Activated T-helper 17 cell treated with anti-CD3 and anti-CD28 coated beads, Interleukin-2, amount 50 U/mL, for 72 hours (primary cell): ENCODE measurements at regions not wholly inside any gene's neighbourhood (a gene's known extent, or its start where the extent isn't known, plus 50 kb on each side); places are given as distances from the start of the nearest gene placed in this dataset.

Source experiments
- ATAC-seq: fragments of 150-1000 bp; cut with Tn5 transposase; replicated peaks from 2 replicates; pipeline ENCODE4 v1.10.0; 2021; ENCODE audit warnings: mild to moderate bottlenecking, moderate library complexity
- H3K27ac Mint-ChIP-seq: one replicate; pipeline ENCODE4 v1.8.0; 2022; ENCODE audit warnings: mixed read lengths
- H3K27me3 Mint-ChIP-seq: one replicate; pipeline ENCODE4 v1.8.0; 2022; ENCODE audit warnings: mixed read lengths
- H3K36me3 Mint-ChIP-seq: one replicate; pipeline ENCODE4 v1.8.0; 2022; ENCODE audit warnings: low read depth, mild to moderate bottlenecking, mixed read lengths
- H3K4me1 Mint-ChIP-seq: one replicate; pipeline ENCODE4 v1.8.0; 2022; ENCODE audit warnings: mixed read lengths
- H3K4me3 Mint-ChIP-seq: one replicate; pipeline ENCODE4 v1.8.0; 2022; ENCODE audit warnings: mild to moderate bottlenecking, mixed read lengths
- H3K9me3 Mint-ChIP-seq: one replicate; pipeline ENCODE4 v1.8.0; 2022; ENCODE audit warnings: mixed read lengths

GRCh38 chr3:135690664-135691063, 274.9 kb upstream of the PPP2R3A start:
- Mint-ChIP-seq H3K27me3 (peaks cover 3% of the 10 kb centered on the region), H3K36me3 (no peaks in the 10 kb centered on the region), H3K4me3 (no peak overlapping the region), H3K9me3 (peaks cover 4% of the 10 kb centered on the region), H3K4me1 (no peaks in the 10 kb centered on the region), H3K27ac (no peak overlapping the region)
- ATAC-seq: no peak

GRCh38 chr3:135691240-135691639, 274.3 kb upstream of the PPP2R3A start:
- no peak overlapping the region for H3K4me3 Mint-ChIP-seq
- H3K27ac Mint-ChIP-seq: no peak overlapping the region
- H3K27me3 Mint-ChIP-seq: peaks cover 3% of the 10 kb centered on the region
- no peaks in the 10 kb centered on the region for H3K36me3 Mint-ChIP-seq
- H3K9me3 Mint-ChIP-seq: peaks cover 4% of the 10 kb centered on the region
- H3K4me1 Mint-ChIP-seq: no peaks in the 10 kb centered on the region
- no peak for ATAC-seq

GRCh38 chr3:135694142-135694541, 271.4 kb upstream of the PPP2R3A start:
- no peaks in the 10 kb centered on the region for H3K4me1 Mint-ChIP-seq
- ATAC-seq: no peak
- no peak overlapping the region for H3K27ac Mint-ChIP-seq
- no peaks in the 10 kb centered on the region for H3K9me3 Mint-ChIP-seq
- H3K36me3 Mint-ChIP-seq: no peaks in the 10 kb centered on the region
- H3K27me3 Mint-ChIP-seq: no peaks in the 10 kb centered on the region
- H3K4me3 Mint-ChIP-seq: no peak overlapping the region

GRCh38 chr3:135699741-135700140, 265.8 kb upstream of the PPP2R3A start:
- Mint-ChIP-seq H3K4me3 (no peak overlapping the region), H3K27me3 (no peaks in the 10 kb centered on the region), H3K36me3 (no peaks in the 10 kb centered on the region), H3K9me3 (no peaks in the 10 kb centered on the region), H3K4me1 (no peaks in the 10 kb centered on the region), H3K27ac (no peak overlapping the region)
- no peak for ATAC-seq

- Mint-ChIP-seq H3K4me3 (no peak overlapping the region), H3K9me3 (no peaks in the 10 kb centered on the region), H3K27me3 (no peaks in the 10 kb centered on the region), H3K36me3 (no peaks in the 10 kb centered on the region), H3K4me1 (no peaks in the 10 kb centered on the region), H3K27ac (no peak overlapping the region)
- ATAC-seq: no peak
These were observed 258.7 kb upstream of the PPP2R3A start for GRCh38 chr3:135706758-135707375.

GRCh38 chr3:135719449-135719848, 246.1 kb upstream of the PPP2R3A start:
- H3K36me3 Mint-ChIP-seq: no peaks in the 10 kb centered on the region
- no peak overlapping the region for H3K27ac Mint-ChIP-seq
- H3K4me3 Mint-ChIP-seq: no peak overlapping the region
- H3K27me3 Mint-ChIP-seq: no peaks in the 10 kb centered on the region
- no peak for ATAC-seq
- no peaks in the 10 kb centered on the region for H3K9me3 Mint-ChIP-seq
- H3K4me1 Mint-ChIP-seq: no peaks in the 10 kb centered on the region

GRCh38 chr3:135728007-135728721, 237.4 kb upstream of the PPP2R3A start:
- Mint-ChIP-seq H3K27ac (no peak overlapping the region), H3K27me3 (no peaks in the 10 kb centered on the region), H3K9me3 (peaks cover 29% of the 10 kb centered on the region), H3K36me3 (no peaks in the 10 kb centered on the region), H3K4me1 (no peaks in the 10 kb centered on the region), H3K4me3 (no peak overlapping the region)
- ATAC-seq: no peak

- Mint-ChIP-seq H3K36me3 (no peaks in the 10 kb centered on the region), H3K4me3 (no peak overlapping the region), H3K9me3 (peaks cover 27% of the 10 kb centered on the region), H3K27ac (no peak overlapping the region), H3K4me1 (no peaks in the 10 kb centered on the region), H3K27me3 (no peaks in the 10 kb centered on the region)
- ATAC-seq: no peak
These were observed 234.0 kb upstream of the PPP2R3A start for GRCh38 chr3:135731546-135731945.

- H3K36me3 Mint-ChIP-seq: no peaks in the 10 kb centered on the region
- peaks cover 18% of the 10 kb centered on the region for H3K9me3 Mint-ChIP-seq
- H3K4me3 Mint-ChIP-seq: no peak overlapping the region
- ATAC-seq: no peak
- H3K27ac Mint-ChIP-seq: no peak overlapping the region
- no peaks in the 10 kb centered on the region for H3K4me1 Mint-ChIP-seq
- peaks cover 8% of the 10 kb centered on the region for H3K27me3 Mint-ChIP-seq
These were observed 228.8 kb upstream of the PPP2R3A start for GRCh38 chr3:135736740-135737139.

GRCh38 chr3:135739779-135740178, 225.7 kb upstream of the PPP2R3A start:
- peaks cover 9% of the 10 kb centered on the region for H3K27me3 Mint-ChIP-seq
- peaks cover 11% of the 10 kb centered on the region for H3K9me3 Mint-ChIP-seq
- no peak overlapping the region for H3K4me3 Mint-ChIP-seq
- H3K27ac Mint-ChIP-seq: no peak overlapping the region
- H3K4me1 Mint-ChIP-seq: no peaks in the 10 kb centered on the region
- H3K36me3 Mint-ChIP-seq: no peaks in the 10 kb centered on the region
- no peak for ATAC-seq

- Mint-ChIP-seq H3K4me1 (no peaks in the 10 kb centered on the region), H3K4me3 (no peak overlapping the region), H3K27me3 (peaks cover 9% of the 10 kb centered on the region), H3K9me3 (peaks cover 11% of the 10 kb centered on the region), H3K27ac (no peak overlapping the region), H3K36me3 (no peaks in the 10 kb centered on the region)
- no peak for ATAC-seq
These were observed 225.3 kb upstream of the PPP2R3A start for GRCh38 chr3:135740211-135740610.

- Mint-ChIP-seq H3K4me3 (no peak overlapping the region), H3K9me3 (peaks cover 11% of the 10 kb centered on the region), H3K27me3 (peaks cover 9% of the 10 kb centered on the region)
These were observed 224.8 kb upstream of the PPP2R3A start for GRCh38 chr3:135740751-135741150.

GRCh38 chr3:135751991-135752390, 213.5 kb upstream of the PPP2R3A start:
- Mint-ChIP-seq H3K36me3 (no peaks in the 10 kb centered on the region), H3K4me1 (no peaks in the 10 kb centered on the region), H3K27ac (no peak overlapping the region), H3K9me3 (peaks cover 4% of the 10 kb centered on the region), H3K4me3 (no peak overlapping the region), H3K27me3 (peaks cover 3% of the 10 kb centered on the region)
- ATAC-seq: no peak

More at GRCh38 chr3:135740751-135741150, 224.8 kb upstream of the PPP2R3A start:
- H3K36me3 Mint-ChIP-seq: no peaks in the 10 kb centered on the region
- H3K27ac Mint-ChIP-seq: no peak overlapping the region
- no peaks in the 10 kb centered on the region for H3K4me1 Mint-ChIP-seq
- ATAC-seq: no peak

GRCh38 chr3:135752851-135753250, 212.7 kb upstream of the PPP2R3A start:
- H3K27ac Mint-ChIP-seq: no peak overlapping the region
- H3K4me1 Mint-ChIP-seq: no peaks in the 10 kb centered on the region
- no peak overlapping the region for H3K4me3 Mint-ChIP-seq
- ATAC-seq: no peak
- peaks cover 3% of the 10 kb centered on the region for H3K27me3 Mint-ChIP-seq
- no peaks in the 10 kb centered on the region for H3K9me3 Mint-ChIP-seq
- H3K36me3 Mint-ChIP-seq: no peaks in the 10 kb centered on the region

- Mint-ChIP-seq H3K4me1 (no peaks in the 10 kb centered on the region), H3K27me3 (peaks cover 3% of the 10 kb centered on the region), H3K27ac (no peak overlapping the region), H3K9me3 (no peaks in the 10 kb centered on the region), H3K4me3 (no peak overlapping the region), H3K36me3 (no peaks in the 10 kb centered on the region)
- no peak for ATAC-seq
These were observed 212.0 kb upstream of the PPP2R3A start for GRCh38 chr3:135753506-135753905.
